IMR-90 (cell line): ENCODE measurements at regions not wholly inside any gene's neighbourhood (a gene's known extent, or its start where the extent isn't known, plus 50 kb on each side); places are given as distances from the start of the nearest gene placed in this dataset.

Experiments
- ATAC-seq: fragments of 200-7000 bp; cut with Tn5 transposase; 2 replicates; pipeline ENCODE4 v1.9.1; 2020; ENCODE audit warnings: low read depth, mild to moderate bottlenecking, moderate library complexity
- BruUV-seq: library from RNA; stranded (reverse); fragments of 400-500 nt; replicated peaks from 2 replicates; lab custom pipeline; 2021; lab: Mats Ljungman, UMichigan
- CTCF ChIA-PET: fragments of 300-600 bp; formaldehyde crosslinking; extraction: SDS; loops from one replicate; lab custom pipeline; 2021; ENCODE audit warnings: antibody characterized with exemption; lab: Yijun Ruan, JAX
- POLR2A ChIA-PET: fragments of 300-600 bp; sonication (Branson Sonifier 250); formaldehyde crosslinking; loops from one replicate; lab custom pipeline; 2022; ENCODE audit warnings: antibody characterized with exemption; ENCODE audit not compliant: unreplicated experiment; lab: Charles Lee
- DNase-seq: peaks from one replicate; pipeline ENCODE4 v3.0.0; 2013
- H2AFZ ChIP-seq: replicated peaks from 2 replicates; pipeline ENCODE3; 2013; ENCODE audit warnings: low read length, mild to moderate bottlenecking; ENCODE audit not compliant: poor library complexity
- H2AK5ac ChIP-seq: 2 replicates; pipeline ENCODE4 v1.6.1; 2013; ENCODE audit warnings: low read depth, low read length, inconsistent platforms
- H2AK9ac ChIP-seq: replicated peaks from 2 replicates; pipeline ENCODE3; 2013; ENCODE audit warnings: mild to moderate bottlenecking, low read depth, low read length, moderate library complexity; ENCODE audit not compliant: poor library complexity
- H2BK120ac ChIP-seq: 2 replicates; pipeline ENCODE4 v1.6.1; 2013; ENCODE audit warnings: low read depth, low read length, inconsistent platforms
- H2BK15ac ChIP-seq: 3 replicates; pipeline ENCODE4 v1.6.1; 2013; ENCODE audit warnings: low read depth, low read length, inconsistent platforms
- H2BK20ac ChIP-seq: 2 replicates; pipeline ENCODE4 v1.6.1; 2013; ENCODE audit warnings: low read depth, mild to moderate bottlenecking, inconsistent platforms, low read length, moderate library complexity
- H2BK5ac ChIP-seq: 2 replicates; pipeline ENCODE4 v1.6.1; 2013; ENCODE audit warnings: mild to moderate bottlenecking, low read depth, low read length, inconsistent platforms; ENCODE audit not compliant: poor library complexity, severe bottlenecking
- H3K14ac ChIP-seq: replicated peaks from 2 replicates; pipeline ENCODE4 v1.6.1; 2013; ENCODE audit warnings: low read depth, low read length, inconsistent platforms
- H3K18ac ChIP-seq: 2 replicates; pipeline ENCODE4 v1.6.1; 2013; ENCODE audit warnings: low read depth, low read length, control low read depth
- H3K23ac ChIP-seq: 2 replicates; pipeline ENCODE4 v1.6.1; 2013; ENCODE audit warnings: low read depth, low read length, inconsistent platforms
- H3K27ac ChIP-seq: 2 replicates; pipeline ENCODE4 v1.5.1; 2013; ENCODE audit warnings: mild to moderate bottlenecking, control low read depth, low read length; ENCODE audit not compliant: insufficient read depth
- H3K27me3 ChIP-seq: 2 replicates; pipeline ENCODE4 v1.6.1; 2013; ENCODE audit warnings: low read length; ENCODE audit not compliant: control insufficient read depth, insufficient read depth
- H3K36me3 ChIP-seq: 2 replicates; pipeline ENCODE4 v1.6.1; 2013; ENCODE audit warnings: low read length, mixed read lengths; ENCODE audit not compliant: control insufficient read depth, insufficient read depth
- H3K4ac ChIP-seq: 2 replicates; pipeline ENCODE4 v1.6.1; 2013; ENCODE audit warnings: low read depth, low read length, inconsistent platforms
- H3K4me1 ChIP-seq: 2 replicates; pipeline ENCODE4 v1.6.1; 2013; ENCODE audit warnings: low read length, mixed read lengths; ENCODE audit not compliant: control insufficient read depth, insufficient read depth
- H3K4me2 ChIP-seq: 2 replicates; pipeline ENCODE4 v1.6.1; 2013; ENCODE audit warnings: low read depth, mild to moderate bottlenecking, control low read depth, low read length, moderate library complexity
- H3K4me3 ChIP-seq: 2 replicates; pipeline ENCODE4 v1.5.1; 2013; ENCODE audit warnings: low read depth, mild to moderate bottlenecking, control low read depth, low read length, moderate library complexity; ENCODE audit not compliant: insufficient read depth
- H3K56ac ChIP-seq: 2 replicates; pipeline ENCODE4 v1.6.1; 2013; ENCODE audit warnings: low read length, inconsistent platforms; ENCODE audit not compliant: insufficient read depth; ENCODE audit errors: extremely low read depth
- H3K79me1 ChIP-seq, 2 experiments: 2 replicates each; pipeline ENCODE4 v1.6.1; 2013; ENCODE audit warnings: low read length in 2 of 2, inconsistent platforms in 1 of 2, low read depth in 1 of 2
- H3K9ac ChIP-seq: 2 replicates; pipeline ENCODE4 v1.6.1; 2013; ENCODE audit warnings: low read depth, low read length, control low read depth
- H3K9me1 ChIP-seq: 2 replicates; pipeline ENCODE4 v1.6.1; 2013; ENCODE audit warnings: low read length, inconsistent platforms; ENCODE audit not compliant: insufficient read depth
- H3K9me3 ChIP-seq: 2 replicates; pipeline ENCODE4 v1.6.1; 2013; ENCODE audit warnings: low read length; ENCODE audit not compliant: control insufficient read depth, insufficient read depth
- H4K20me1 ChIP-seq: 2 replicates; pipeline ENCODE4 v1.6.1; 2013; ENCODE audit warnings: low read length, inconsistent platforms; ENCODE audit not compliant: insufficient read depth
- H4K5ac ChIP-seq: 2 replicates; pipeline ENCODE4 v1.6.1; 2013; ENCODE audit warnings: mild to moderate bottlenecking, low read depth, low read length, control low read depth
- H4K8ac ChIP-seq, 2 experiments: 2 replicates each; pipeline ENCODE4 v1.6.1; 2013; ENCODE audit warnings: low read depth in 2 of 2, low read length in 2 of 2, control low read depth in 1 of 2, inconsistent platforms in 1 of 2
- H4K91ac ChIP-seq: 2 replicates; pipeline ENCODE4 v1.6.1; 2013; ENCODE audit warnings: low read depth, low read length, inconsistent platforms; ENCODE audit not compliant: insufficient read depth
- BHLHE40 ChIP-seq: fragments of 150-350 bp; IDR thresholded peaks from 2 replicates; pipeline ENCODE4 v1.6.1; 2016; ENCODE audit warnings: mild to moderate bottlenecking, low read depth, low read length
- FOS ChIP-seq: fragments of 150-350 bp; IDR thresholded peaks from 2 replicates; pipeline ENCODE4 v1.6.1; 2016; ENCODE audit warnings: low read depth, low read length
- MAZ ChIP-seq: IDR thresholded peaks from 2 replicates; pipeline ENCODE4 v1.6.1; 2012; ENCODE audit warnings: low read depth, mild to moderate bottlenecking, low read length, improper control_type of control experiment, moderate library complexity, borderline replicate concordance
- MXI1 ChIP-seq: IDR thresholded peaks from 2 replicates; pipeline ENCODE4 v1.6.1; 2012; ENCODE audit warnings: low read depth, mild to moderate bottlenecking, low read length, moderate library complexity, borderline replicate concordance
- NFE2L2 ChIP-seq: fragments of 150-350 bp; IDR thresholded peaks from 2 replicates; pipeline ENCODE4 v1.6.1; 2016; ENCODE audit warnings: low read depth, mild to moderate bottlenecking, low read length
- POLR2A ChIP-seq: IDR thresholded peaks from 2 replicates; pipeline ENCODE4 v1.6.1; 2012; ENCODE audit warnings: mild to moderate bottlenecking, low read depth, low read length
- RAD21 ChIP-seq: IDR thresholded peaks from 2 replicates; pipeline ENCODE4 v1.6.1; 2012; ENCODE audit warnings: low read length, improper control_type of control experiment
- SMC3 ChIP-seq: fragments of 150-350 bp; IDR thresholded peaks from 2 replicates; pipeline ENCODE4 v1.6.1; 2016; ENCODE audit warnings: low read depth, mild to moderate bottlenecking, antibody characterized with exemption, low read length, moderate library complexity
- WGBS, 2 experiments: methylation state at CpG; one replicate each; pipeline versions ENCODE4 v1.1.5 to v1.1.7; 2013; ENCODE audit warnings: missing lambda C conversion rate in 2 of 2; ENCODE audit not compliant: insufficient read length in 1 of 2; ENCODE audit errors: extremely low coverage in 2 of 2; 5-methylcytosine and 5-hydroxymethylcytosine counted together
- dilution Hi-C: fragments of 300-500 bp; cut with HindIII; formaldehyde crosslinking; loops from one replicate; pipeline ENCODE4 v1.14.3; 2018; ENCODE audit warnings: low sequenced_read_pairs; ENCODE audit not compliant: unreplicated experiment
- in situ Hi-C: fragments of 300-500 bp; cut with MboI; formaldehyde crosslinking; loops from 3 replicates; pipeline ENCODE4 v1.14.3; 2019; ENCODE audit warnings: low sequenced_read_pairs, inconsistent platforms, mixed read lengths
- intact Hi-C: fragments of 100-400 bp; cut with micrococcal nuclease; formaldehyde crosslinking; loops from 2 replicates; pipeline ENCODE4 v1.10.0; 2022

GRCh38 chr3:104281713-104282112, 1085.0 kb upstream of the ALCAM start:
- Histone ChIP-seq H3K4ac (no peak overlapping the region), H3K4me2 (no peak overlapping the region), H3K56ac (no peak overlapping the region), H3K4me3 (no peak overlapping the region), H2BK5ac (no peak overlapping the region), H3K9me1 (no peaks in the 10 kb centered on the region), H3K27ac (no peak overlapping the region), H3K14ac (no peak overlapping the region), H2BK120ac (no peak overlapping the region), H3K9ac (no peak overlapping the region), H2AK5ac (no peak overlapping the region), H3K36me3 (no peaks in the 10 kb centered on the region), H2BK20ac (no peak overlapping the region), H4K5ac (no peak overlapping the region), H2AK9ac (no peak overlapping the region), H3K18ac (no peak overlapping the region), H4K91ac (no peak overlapping the region), H4K8ac (no peak overlapping the region), H4K20me1 (no peaks in the 10 kb centered on the region), H3K4me1 (peaks cover 2% of the 10 kb centered on the region; the same call in 1 of the 2 replicates), H3K27me3 (no peaks in the 10 kb centered on the region), H2BK15ac (no peak overlapping the region), H2AFZ (no peak overlapping the region), H3K23ac (no peak overlapping the region), H3K79me1 (no peaks in the 10 kb centered on the region), H3K9me3 (peaks cover 7% of the 10 kb centered on the region)
- no peak for TF ChIP-seq POLR2A
- TF ChIP-seq MXI1: no peak
- TF ChIP-seq MAZ: no peak
- TF ChIP-seq BHLHE40: no peak
- TF ChIP-seq SMC3: no peak
- no peak for TF ChIP-seq FOS
- no peak for TF ChIP-seq RAD21
- no peak for TF ChIP-seq NFE2L2
- WGBS, 2 experiments: no CpG with 5 or more reads among the region's 3 CpGs
- intact Hi-C loops: no loop called here
- in situ Hi-C loops: no loop called here
- no peak for DNase-seq
- ChIA-PET CTCF (interaction anchor here (1.0 to 2.7 kb wide), 2 partner anchors 179 to 1085 kb away, joined by 4 to 7 read pairs; partner anchors contain the start of gene ALCAM), POLR2A (no interaction called here)
- dilution Hi-C loops: no loop called here
- no TSS peak for BruUV-seq
- ATAC-seq: no peak
